Transverse colon (tissue), 4 donors: ENCODE measurements at regions not wholly inside any gene's neighbourhood (a gene's known extent, or its start where the extent isn't known, plus 50 kb on each side); places are given as distances from the start of the nearest gene placed in this dataset.

ENCODE experiments used
- DNase-seq: peaks from one replicate; pipeline ENCODE4 v3.0.0-alpha.2; 2019
- H3K27ac ChIP-seq, 4 donors: fragments of 200-600 bp; sonication (generic); 2 replicates each; pipeline ENCODE4 v1.5.1; 2016 to 2018; ENCODE audit warnings: inconsistent platforms in 4 of 4
- H3K27me3 ChIP-seq: fragments of 200-600 bp; sonication (generic); 2 replicates; pipeline ENCODE4 v1.5.1; 2017; ENCODE audit warnings: inconsistent platforms
- H3K36me3 ChIP-seq, 4 donors: fragments of 200-600 bp; sonication (generic); 2 replicates each; pipeline ENCODE4 v1.5.1; 2017 to 2019; ENCODE audit warnings: inconsistent platforms in 4 of 4
- H3K4me1 ChIP-seq, 4 donors: fragments of 200-600 bp; sonication (generic); 2 replicates each; pipeline ENCODE4 v1.5.1; 2017 to 2020; ENCODE audit warnings: inconsistent platforms in 4 of 4
- H3K4me3 ChIP-seq, 4 donors: fragments of 200-600 bp; sonication (generic); 1 replicate in 1 of 4; 2 replicates in 3 of 4; pipeline versions ENCODE4 v1.5.1 to v1.6.1; 2017 to 2019; ENCODE audit warnings: inconsistent platforms in 4 of 4
- H3K9me3 ChIP-seq, 2 donors: fragments of 200-600 bp; sonication (generic); 2 replicates each; pipeline ENCODE4 v1.5.1; 2017 to 2019; ENCODE audit warnings: inconsistent platforms in 2 of 2
- CTCF ChIP-seq, 5 experiments: fragments of 200-600 bp in 3 of 5; fragments of 450-650 bp in 2 of 5; sonication (generic) in 3 of 5; IDR thresholded peaks; 1 replicate in 2 of 5; 2 replicates in 3 of 5; pipeline ENCODE4 v1.5.1; 2016 to 2017; ENCODE audit warnings: antibody characterized with exemption in 5 of 5, inconsistent platforms in 3 of 5, mild to moderate bottlenecking in 2 of 5, moderate library complexity in 1 of 5
- EP300 ChIP-seq: sonication (generic); formaldehyde crosslinking; IDR thresholded peaks from one replicate; pipeline ENCODE4 v1.6.1; 2017; ENCODE audit warnings: antibody characterized with exemption, low read depth
- POLR2A ChIP-seq: fragments of 450-650 bp; IDR thresholded peaks from one replicate; pipeline ENCODE4 v1.6.1; 2016; ENCODE audit warnings: antibody characterized with exemption, mild to moderate bottlenecking, moderate library complexity
- POLR2AphosphoS5 ChIP-seq, 3 donors: sonication (generic); formaldehyde crosslinking; IDR thresholded peaks; one replicate each; pipeline ENCODE4 v1.6.1; 2016; ENCODE audit warnings: antibody characterized with exemption in 3 of 3
- WGBS, 2 donors: methylation state at CpG; one replicate each; pipeline ENCODE4 v1.1.5; 2018; ENCODE audit warnings: low coverage in 1 of 2; 5-methylcytosine and 5-hydroxymethylcytosine counted together
- in situ Hi-C, 4 donors: fragments of 200-750 bp; cut with MboI; loops; one replicate each; pipeline versions ENCODE4 v1.15.0 to v1.15.1; 2017; ENCODE audit warnings: low sequenced_read_pairs in 3 of 4, low pct_ligation_motif_present in 1 of 4, low pct_unique_long_range_greater_than_20kb in 1 of 4
- intact Hi-C: fragments of 100-400 bp; cut with DNase I; formaldehyde crosslinking; loops from one replicate; pipeline ENCODE4 v1.15.1; 2023; ENCODE audit warnings: low total_unique reads

GRCh38 chr14:65938738-65939137 lies 526.2 kb downstream of the FUT8 start:
- no peaks in the 10 kb centered on the region for H3K9me3 ChIP-seq
- 62 to 68% methylated on average over 2 of the region's 2 CpGs for WGBS, 2 donors
- no peak overlapping the region for H3K27ac ChIP-seq
- no peak for DNase-seq
- H3K4me3 ChIP-seq: no peak overlapping the region
- H3K4me1 ChIP-seq: no peaks in the 10 kb centered on the region
- H3K27me3 ChIP-seq: no peaks in the 10 kb centered on the region
- TF ChIP-seq POLR2AphosphoS5 (IDR thresholded peaks at IDR 0.05) (no peak), POLR2A (no peak), CTCF (IDR thresholded peaks at IDR 0.05) (no peak), EP300 (no peak)
- intact Hi-C loops (no loop called here), in situ Hi-C loops (no loop called here)
- H3K36me3 ChIP-seq: no peaks in the 10 kb centered on the region

GRCh38 chr14:65939184-65939583 lies 526.7 kb downstream of the FUT8 start:
- Histone ChIP-seq H3K4me1 (no peaks in the 10 kb centered on the region), H3K27ac (no peak overlapping the region), H3K36me3 (no peaks in the 10 kb centered on the region), H3K9me3 (no peaks in the 10 kb centered on the region), H3K4me3 (no peak overlapping the region), H3K27me3 (no peaks in the 10 kb centered on the region)
- intact Hi-C loops: no loop called here
- TF ChIP-seq EP300 (no peak), POLR2A (no peak), CTCF (IDR thresholded peaks at IDR 0.05) (no peak), POLR2AphosphoS5 (IDR thresholded peaks at IDR 0.05) (no peak)
- in situ Hi-C loops: no loop called here
- WGBS, 2 donors: 95 to 100% methylated on average over 1 of the region's 1 CpG
- no peak for DNase-seq

- DNase-seq: no peak
- no peak for TF ChIP-seq CTCF (IDR thresholded peaks at IDR 0.05)
- no peak for TF ChIP-seq POLR2A
- TF ChIP-seq POLR2AphosphoS5 (IDR thresholded peaks at IDR 0.05): no peak
- no peak for TF ChIP-seq EP300
- Histone ChIP-seq H3K27ac (no peak overlapping the region), H3K36me3 (no peaks in the 10 kb centered on the region), H3K4me1 (no peaks in the 10 kb centered on the region), H3K4me3 (no peak overlapping the region), H3K9me3 (no peaks in the 10 kb centered on the region), H3K27me3 (no peaks in the 10 kb centered on the region)
- in situ Hi-C loops: no loop called here
- intact Hi-C loops: no loop called here
- 82% methylated on average over 9 of the region's 9 CpGs for whole genome bisulfite sequencing, 2 donors
Observed at GRCh38 chr14:65940056-65940735, 527.7 kb downstream of the FUT8 start.

GRCh38 chr14:65941091-65941490 lies 528.6 kb downstream of the FUT8 start:
- Histone ChIP-seq H3K27me3 (no peaks in the 10 kb centered on the region), H3K4me3 (no peak overlapping the region), H3K9me3 (no peaks in the 10 kb centered on the region), H3K4me1 (no peaks in the 10 kb centered on the region), H3K27ac (no peak overlapping the region), H3K36me3 (no peaks in the 10 kb centered on the region)
- in situ Hi-C loops: no loop called here
- DNase-seq: no peak
- intact Hi-C loops: no loop called here
- 76 to 86% methylated on average over 2 to 4 of the region's 4 CpGs for WGBS, 2 donors
- TF ChIP-seq CTCF (IDR thresholded peaks at IDR 0.05) (no peak), POLR2A (no peak), POLR2AphosphoS5 (IDR thresholded peaks at IDR 0.05) (no peak), EP300 (no peak)
